Inflammatory macrophage treated with lipopolysaccharide for 4 hours (primary cell): ENCODE measurements at regions not wholly inside any gene's neighbourhood (a gene's known extent, or its start where the extent isn't known, plus 50 kb on each side); places are given as distances from the start of the nearest gene placed in this dataset.
"Not testable (repeated sequence)": the region's sequence is repeated elsewhere in the genome, so short reads cannot be mapped to it uniquely, and the experiment has no call there.

Source experiments
- DNase-seq: peaks from one replicate; pipeline ENCODE4 v3.0.0-alpha.2; 2020

- DNase-seq, result no peak
Observed at GRCh38 chr10:78419481-78420265, 386.0 kb downstream of the RPS24 start.

GRCh38 chr10:78420946-78421735 lies 387.5 kb downstream of the RPS24 start:
- no peak for DNase-seq

GRCh38 chr10:78424050-78424449 lies 390.4 kb downstream of the RPS24 start:
- DNase-seq, result not testable (repeated sequence)

GRCh38 chr10:78424723-78425122 lies 391.1 kb downstream of the RPS24 start:
- DNase-seq, result no peak

- no peak for DNase-seq
Observed at GRCh38 chr10:78426181-78426580, 392.5 kb downstream of the RPS24 start.

- no peak for DNase-seq
Observed at GRCh38 chr10:78427497-78428031, 393.9 kb downstream of the RPS24 start.

GRCh38 chr10:78428579-78428978 lies 394.9 kb downstream of the RPS24 start:
- no peak for DNase-seq

GRCh38 chr10:78429984-78430383 lies 396.3 kb downstream of the RPS24 start:
- DNase-seq, result no peak

- no peak for DNase-seq
Observed at GRCh38 chr10:78432583-78432982, 398.9 kb downstream of the RPS24 start.

- no peak for DNase-seq
Observed at GRCh38 chr10:78433076-78433595, 399.5 kb downstream of the RPS24 start.

- DNase-seq, result no peak
Observed at GRCh38 chr10:78433766-78434535, 400.3 kb downstream of the RPS24 start.

- no peak for DNase-seq
Observed at GRCh38 chr10:78434886-78435285, 401.2 kb downstream of the RPS24 start.

GRCh38 chr10:78435484-78436221 lies 402.0 kb downstream of the RPS24 start:
- no peak for DNase-seq

GRCh38 chr10:78436222-78436573 lies 402.5 kb downstream of the RPS24 start:
- DNase-seq, result no peak

GRCh38 chr10:78436706-78437406 lies 403.2 kb downstream of the RPS24 start:
- no peak for DNase-seq

- DNase-seq, result no peak
Observed at GRCh38 chr10:78437407-78437768, 403.7 kb downstream of the RPS24 start.

- no peak for DNase-seq
Observed at GRCh38 chr10:78437998-78438906, 404.6 kb downstream of the RPS24 start.

- DNase-seq, result no peak
Observed at GRCh38 chr10:78438907-78439809, 405.5 kb downstream of the RPS24 start.

GRCh38 chr10:78441010-78441409 lies 407.3 kb downstream of the RPS24 start:
- no peak for DNase-seq
